Activated CD4-positive, alpha-beta T cell treated with anti-CD3 and anti-CD28 coated beads for 24 hours (primary cell): ENCODE measurements at regions not wholly inside any gene's neighbourhood (a gene's known extent, or its start where the extent isn't known, plus 50 kb on each side); places are given as distances from the start of the nearest gene placed in this dataset.
"Not testable (repeated sequence)": the region's sequence is repeated elsewhere in the genome, so short reads cannot be mapped to it uniquely, and the experiment has no call there.

Experiments
- DNase-seq, 2 donors: peaks; one replicate each; pipeline ENCODE4 v3.0.0-alpha.2; 2020; ENCODE audit warnings: low read depth in 2 of 2

DNA sequence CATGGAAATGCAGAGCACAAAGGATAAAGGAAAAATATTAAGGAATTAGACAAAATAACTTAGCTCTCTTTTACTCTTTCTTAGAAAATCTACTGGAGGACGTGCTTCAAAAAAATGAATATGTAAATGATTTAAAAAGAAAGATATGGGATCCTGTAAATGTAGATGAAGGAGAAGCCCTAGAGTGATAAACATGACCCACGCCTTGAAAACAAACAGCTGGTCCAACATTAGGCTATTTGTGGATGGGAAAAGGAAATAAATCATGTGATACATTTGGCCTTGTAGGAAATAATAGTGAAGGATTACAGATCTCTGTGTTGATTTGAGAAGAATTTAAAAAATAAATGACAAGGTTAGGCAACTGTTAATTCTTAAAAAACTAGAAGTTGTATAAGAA, 492.1 kb upstream of the SLC39A10 start:
- DNase-seq = no peak

- no peak for DNase-seq
These were observed 494.1 kb upstream of the SLC39A10 start for GRCh38 chr2:195162918-195163317.

- no peak for DNase-seq
These were observed 494.8 kb upstream of the SLC39A10 start for GRCh38 chr2:195162194-195162593.

GRCh38 chr2:195160963-195161362, 496.1 kb upstream of the SLC39A10 start:
- DNase-seq = no peak

DNA sequence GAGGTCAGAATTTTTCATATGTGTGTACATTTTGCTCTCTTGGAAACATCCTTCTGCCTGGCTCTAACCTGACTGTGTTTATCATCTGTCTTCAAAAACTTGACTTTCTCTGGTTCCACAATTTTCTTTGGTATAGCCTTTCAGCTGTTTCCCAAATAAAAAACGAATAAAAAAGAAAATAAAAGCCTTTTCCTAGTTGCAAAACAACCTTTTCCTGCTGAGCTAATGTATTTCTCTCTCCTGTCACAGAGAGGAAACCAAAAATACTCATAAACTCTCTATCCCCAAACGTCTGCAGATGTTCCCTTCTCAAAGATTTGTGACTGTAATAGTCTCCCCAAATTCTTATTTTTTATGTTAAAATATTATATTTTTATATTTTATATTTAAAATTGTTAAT, 505.3 kb upstream of the SLC39A10 start:
- no peak for DNase-seq

DNA sequence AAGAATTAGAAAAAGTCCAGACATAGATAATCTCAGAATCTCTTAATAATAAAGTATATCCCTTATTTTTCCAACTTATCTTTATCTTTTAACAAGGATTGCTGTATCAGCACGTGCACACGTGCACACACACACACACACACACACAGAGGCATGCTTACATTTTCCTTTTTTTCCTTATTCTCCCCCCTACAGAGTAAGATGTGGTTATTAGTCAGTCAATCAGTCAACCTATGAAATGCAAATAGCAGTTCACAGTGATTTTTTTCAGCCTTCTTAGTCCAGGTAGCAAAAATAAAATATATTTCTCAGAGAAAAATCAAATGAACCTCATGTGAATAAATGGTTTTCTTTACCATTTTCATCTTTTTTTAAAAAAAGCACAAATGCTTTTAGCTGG, 506.2 kb upstream of the SLC39A10 start:
- DNase-seq = no peak

GRCh38 chr2:195148004-195148403, 509.0 kb upstream of the SLC39A10 start:
- no peak for DNase-seq

GRCh38 chr2:195146761-195147541, 510.1 kb upstream of the SLC39A10 start:
- no peak for DNase-seq

- no peak for DNase-seq
These were observed 518.6 kb upstream of the SLC39A10 start for GRCh38 chr2:195138435-195138834.

- DNase-seq = not testable (repeated sequence)
These were observed 531.1 kb upstream of the SLC39A10 start for GRCh38 chr2:195125889-195126288.

- no peak for DNase-seq
These were observed 532.5 kb upstream of the SLC39A10 start for GRCh38 chr2:195124391-195125079.

- no peak for DNase-seq
These were observed 534.4 kb upstream of the SLC39A10 start for GRCh38 chr2:195122653-195123052.

DNA sequence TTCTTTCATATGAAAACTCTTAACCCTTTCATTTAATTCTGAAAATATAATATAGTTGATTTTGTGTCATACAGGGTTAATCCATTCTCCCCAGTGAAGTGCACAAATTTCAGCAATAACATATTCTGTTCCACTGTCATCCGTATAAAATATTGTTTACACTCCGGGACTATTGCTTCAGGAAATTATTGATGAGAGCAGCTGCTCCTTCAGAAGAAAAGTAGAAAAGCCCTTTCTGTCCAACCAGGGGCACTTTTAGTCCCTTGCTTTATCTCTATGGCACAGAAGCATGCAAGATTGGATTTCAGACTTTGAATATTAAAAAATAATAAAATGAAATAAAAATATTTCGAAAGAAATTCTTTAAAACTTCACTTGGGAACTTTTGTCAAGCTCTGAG, 535.7 kb upstream of the SLC39A10 start:
- DNase-seq = no peak

DNA sequence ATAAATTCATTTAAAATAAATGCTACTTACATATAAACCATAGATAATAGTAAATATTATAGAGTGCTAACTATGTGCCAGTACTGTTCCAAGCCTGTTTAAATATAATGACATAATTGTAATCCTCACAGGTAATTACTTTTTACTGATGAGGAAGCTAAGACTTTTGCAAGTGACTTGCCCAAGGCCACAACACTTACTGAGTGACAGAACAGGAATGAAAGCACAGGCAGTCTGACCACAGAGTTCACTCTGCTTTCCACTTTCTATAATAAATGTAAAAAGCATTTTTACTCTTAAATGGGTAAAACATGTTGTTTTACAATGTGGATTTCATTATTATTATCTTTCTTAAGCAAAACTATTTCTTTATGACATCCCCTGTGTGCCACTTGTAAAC, 537.8 kb upstream of the SLC39A10 start:
- DNase-seq = no peak

GRCh38 chr2:195118276-195118675, 538.8 kb upstream of the SLC39A10 start:
- no peak for DNase-seq

DNA sequence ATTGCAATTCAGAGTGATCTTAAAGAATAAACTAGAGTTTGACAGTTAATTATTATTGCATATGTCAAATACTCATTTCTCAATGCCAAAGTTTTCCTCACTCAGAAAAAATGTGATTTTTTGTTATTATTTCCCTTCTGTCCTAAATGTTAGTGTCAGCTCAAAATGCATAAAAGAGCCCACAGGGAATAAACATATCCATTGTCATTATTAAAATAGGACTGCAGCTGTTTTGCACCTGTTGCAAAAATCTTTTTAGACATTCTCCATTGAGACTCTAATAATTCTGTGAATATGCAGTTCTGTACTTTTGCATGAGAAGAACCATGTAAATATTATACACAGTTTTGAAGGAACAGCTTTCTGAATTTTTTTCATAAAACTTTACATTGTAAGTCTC, 540.0 kb upstream of the SLC39A10 start:
- DNase-seq = no peak

GRCh38 chr2:195115738-195116137, 541.3 kb upstream of the SLC39A10 start:
- DNase-seq = no peak

DNA sequence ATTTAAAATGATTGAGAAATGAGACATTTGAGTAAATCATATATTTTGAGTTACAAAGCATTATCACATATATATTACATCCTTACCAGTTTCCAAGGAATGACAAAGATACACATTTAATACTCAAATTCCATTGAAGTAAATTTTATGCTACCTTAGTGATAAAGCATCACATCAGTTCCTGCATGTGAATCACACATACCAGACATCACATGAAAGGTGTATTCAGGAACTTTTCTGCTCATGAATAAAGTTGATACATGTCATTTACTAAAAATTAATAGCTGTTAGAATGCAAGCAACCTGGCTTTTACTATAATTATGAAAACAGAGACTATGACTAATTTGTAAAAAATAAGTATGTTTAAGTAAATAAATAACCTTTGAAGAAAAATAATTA, 548.8 kb upstream of the SLC39A10 start:
- DNase-seq = no peak

- DNase-seq = no peak
These were observed 550.2 kb upstream of the SLC39A10 start for GRCh38 chr2:195106681-195107380.

DNA sequence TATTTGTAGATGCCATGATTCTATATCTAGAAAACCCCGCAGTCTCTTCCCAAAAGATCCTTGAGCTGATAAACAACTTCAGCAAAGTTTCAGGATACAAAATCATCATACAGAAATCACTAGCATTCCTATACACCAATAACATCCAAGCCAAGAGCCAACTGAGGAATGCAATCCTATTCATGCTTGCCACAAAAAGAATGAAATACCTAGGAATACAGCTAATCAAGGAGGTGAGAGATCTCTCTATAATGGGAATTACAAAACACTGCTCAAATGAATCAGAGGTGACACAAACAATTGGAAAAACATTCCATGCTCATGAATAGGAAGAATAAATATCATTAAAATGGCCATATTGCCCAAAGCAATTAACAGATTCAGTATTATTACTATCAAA, 551.4 kb upstream of the SLC39A10 start:
- DNase-seq = no peak

GRCh38 chr2:195094330-195094729, 562.7 kb upstream of the SLC39A10 start:
- DNase-seq = no peak

- no peak for DNase-seq
These were observed 564.7 kb upstream of the SLC39A10 start for GRCh38 chr2:195092341-195092740.

GRCh38 chr2:195072806-195073205, 584.2 kb upstream of the SLC39A10 start:
- DNase-seq = not testable (repeated sequence)
